Stimulated activated CD8-positive, alpha-beta memory T cell treated with anti-CD3 and anti-CD28 coated beads, Interleukin-15, amount 100 ng/mL, for 24 hours (primary cell): ENCODE measurements at regions not wholly inside any gene's neighbourhood (a gene's known extent, or its start where the extent isn't known, plus 50 kb on each side); places are given as distances from the start of the nearest gene placed in this dataset.
A peak's percentile ranks its signal among the peaks of the same experiment; 100 is the strongest.

Experiments
- DNase-seq: peaks from one replicate; pipeline ENCODE4 v3.0.0-alpha.2; 2020; ENCODE audit warnings: low read depth

DNA sequence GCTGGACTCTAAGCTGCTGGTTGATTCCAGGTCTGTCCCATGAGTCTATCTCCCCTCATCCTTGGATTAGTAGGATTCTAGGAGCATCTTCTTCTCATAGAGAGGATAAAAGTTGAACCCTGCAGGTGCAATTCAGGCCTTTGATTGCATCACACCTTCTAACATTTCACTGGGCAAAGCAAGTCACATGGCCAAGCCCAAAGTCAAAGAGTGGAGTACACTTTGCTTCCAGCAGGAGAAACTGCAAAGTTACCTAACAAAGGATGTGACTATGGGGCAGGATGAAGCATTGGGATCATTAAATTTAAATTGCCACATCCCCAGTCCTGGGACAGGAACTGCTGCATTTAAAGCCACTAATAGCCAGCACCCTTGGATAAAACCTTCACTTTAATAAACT is 51.0 kb upstream of the EGFLAM start:
- DNase-seq, result no peak

DNA sequence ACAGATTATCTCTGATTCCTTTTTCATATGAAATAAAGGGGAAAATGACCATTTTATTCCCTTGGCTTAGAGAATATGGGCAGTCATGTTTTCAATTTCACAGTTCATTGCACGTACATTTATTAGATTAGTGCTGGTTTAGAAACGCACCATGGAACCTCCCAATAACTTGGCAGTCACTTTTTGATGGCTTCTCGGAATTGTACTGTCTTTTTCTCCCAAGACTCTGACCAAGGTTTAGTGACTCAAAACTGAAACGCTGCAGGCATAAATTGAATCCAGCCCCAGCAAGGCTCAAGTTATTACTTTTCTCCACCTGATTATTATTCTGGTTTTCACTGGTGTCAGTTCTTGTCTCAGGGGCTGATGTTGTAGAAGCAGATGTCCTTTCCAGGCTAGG is 55.6 kb upstream of the EGFLAM start:
- no peak for DNase-seq

DNA sequence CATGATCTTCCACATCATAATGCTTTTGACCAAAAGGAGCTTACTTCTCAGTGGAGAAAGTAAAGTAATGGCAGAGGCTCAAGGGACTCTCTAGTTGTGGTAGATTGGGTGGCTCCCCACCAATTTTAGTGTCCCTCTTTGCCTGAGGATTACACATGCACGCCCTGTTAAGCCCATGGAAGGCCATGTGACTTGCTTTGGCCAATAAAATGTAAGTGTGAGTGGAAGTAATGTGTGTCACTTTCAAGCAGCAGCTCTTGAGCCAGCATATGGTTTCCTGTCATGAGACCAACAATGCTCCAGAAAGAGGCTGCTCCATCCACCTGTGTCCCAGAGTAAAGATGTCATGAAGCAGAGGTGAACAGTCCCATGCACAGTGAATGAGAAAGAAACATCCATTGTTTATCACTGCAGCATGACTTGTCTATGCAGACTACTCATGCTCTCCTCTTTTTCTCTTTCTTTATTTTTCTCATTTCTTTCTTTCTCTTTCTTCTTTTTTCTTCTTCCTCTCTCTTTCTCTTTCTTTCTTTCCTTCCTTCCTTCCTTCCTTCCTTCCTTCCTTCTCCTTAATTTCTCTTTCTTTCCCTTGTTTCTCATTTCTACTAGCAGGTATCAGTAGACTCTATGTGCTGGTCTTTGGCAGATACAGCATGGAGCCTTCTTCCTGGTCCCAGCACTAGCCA is 57.3 kb upstream of the EGFLAM start:
- DNase-seq, result no peak

DNA sequence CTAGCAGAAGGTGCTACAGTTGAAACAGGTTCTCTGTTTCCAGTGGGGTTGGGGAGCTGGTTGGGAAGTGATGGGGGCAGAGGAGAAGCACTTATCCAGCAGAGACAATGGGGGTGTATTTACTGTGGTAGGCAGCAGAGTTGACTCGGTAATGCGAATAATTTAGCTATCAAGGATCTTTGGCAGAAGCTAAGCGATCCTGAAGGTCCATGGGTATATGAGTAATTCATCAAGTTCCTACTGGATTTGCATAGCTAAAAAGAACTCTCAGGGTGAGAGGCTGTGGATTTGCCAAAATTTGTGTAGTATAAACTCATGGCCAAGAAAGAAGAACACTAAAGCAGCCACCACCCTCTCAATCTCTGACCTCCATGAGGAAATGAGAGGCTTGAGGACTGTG is 61.2 kb upstream of the EGFLAM start:
- no peak for DNase-seq

DNA sequence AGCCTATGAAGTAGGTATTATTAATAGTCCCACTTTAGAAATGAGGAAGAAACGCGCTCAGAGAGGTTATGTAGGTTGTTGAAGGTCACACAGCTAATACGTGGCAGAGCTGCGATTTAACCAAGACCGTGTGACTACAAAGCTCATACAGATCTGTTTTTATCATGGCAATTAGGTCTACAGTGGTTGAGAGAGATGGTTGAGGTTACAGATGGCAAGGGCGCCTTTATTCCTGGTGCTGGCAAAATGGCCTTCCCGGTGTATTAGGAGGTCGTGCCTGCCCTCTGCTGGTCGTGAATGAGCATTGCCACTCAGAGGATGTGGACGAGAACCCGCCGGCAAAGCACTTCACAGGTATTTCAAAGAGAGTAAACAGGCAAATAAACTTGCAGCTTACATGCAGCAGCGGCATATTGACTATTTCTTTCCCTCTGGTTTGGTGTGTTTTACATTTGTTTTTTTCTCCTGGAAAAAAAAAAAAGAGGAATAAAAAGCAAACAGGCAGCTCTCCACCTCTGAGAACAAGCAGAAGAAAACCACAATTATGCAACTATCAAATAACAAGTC is 65.3 kb upstream of the EGFLAM start:
- DNase-seq, result peak; percentile 26

DNA sequence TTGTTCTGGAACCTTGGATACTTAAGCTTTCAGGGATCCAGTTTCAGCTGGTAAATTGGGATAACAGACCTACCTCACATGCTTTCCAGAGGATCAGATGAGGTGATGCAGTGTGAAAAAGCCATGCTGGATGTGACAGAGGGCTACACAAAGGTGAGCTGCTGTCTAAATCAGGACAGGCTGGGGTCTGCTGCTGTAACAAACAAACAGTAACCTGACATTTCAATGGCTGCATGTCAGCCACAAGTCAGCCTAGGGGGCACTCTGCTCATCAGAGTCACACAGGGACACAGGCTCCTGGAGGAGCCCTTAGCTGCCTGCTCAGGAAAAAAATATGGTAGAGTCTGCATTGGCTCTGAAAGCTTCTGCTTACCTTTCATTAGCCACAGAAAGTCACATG is 66.7 kb upstream of the EGFLAM start:
- no peak for DNase-seq

DNA sequence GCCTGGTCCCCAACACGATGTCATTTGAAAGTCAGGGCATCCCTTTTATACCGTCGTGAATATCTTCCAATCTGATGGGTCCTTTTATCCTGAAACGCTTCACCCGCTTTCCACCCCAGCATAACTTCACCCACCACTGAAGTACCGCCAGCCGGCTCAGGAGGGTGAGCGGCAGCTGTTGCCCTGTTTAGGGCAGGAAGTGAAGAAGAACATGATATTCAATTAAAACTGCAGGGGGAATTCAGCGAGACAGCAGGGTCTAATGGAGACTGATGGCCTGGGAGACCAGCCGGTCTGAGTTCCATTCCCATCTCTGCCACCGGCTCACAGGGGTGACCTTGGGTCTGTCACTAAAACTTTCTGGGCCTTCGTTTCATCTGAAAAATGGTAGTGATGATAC is 68.2 kb upstream of the EGFLAM start:
- DNase-seq, result no peak

DNA sequence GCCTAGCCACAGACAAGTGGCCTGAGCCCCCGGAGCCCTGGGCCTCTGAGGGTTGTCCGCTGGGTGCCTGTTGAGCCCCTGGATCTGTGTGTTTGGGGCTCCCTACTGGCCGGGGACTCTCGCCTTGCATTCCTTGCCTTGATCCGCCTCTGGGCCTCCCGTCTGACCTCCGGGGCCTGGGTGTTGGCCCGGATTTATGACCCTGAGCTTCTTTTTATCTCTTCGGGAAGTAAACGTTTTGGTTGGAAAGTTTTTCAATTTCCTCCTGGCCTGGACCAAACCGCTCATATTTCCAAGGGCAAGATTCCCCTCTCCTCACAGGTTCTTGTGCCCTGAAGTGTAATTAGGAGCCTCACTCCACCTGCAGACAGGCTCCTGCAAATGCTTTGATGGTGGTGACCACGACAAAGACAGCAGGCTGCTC is 69.3 kb upstream of the EGFLAM start:
- no peak for DNase-seq

DNA sequence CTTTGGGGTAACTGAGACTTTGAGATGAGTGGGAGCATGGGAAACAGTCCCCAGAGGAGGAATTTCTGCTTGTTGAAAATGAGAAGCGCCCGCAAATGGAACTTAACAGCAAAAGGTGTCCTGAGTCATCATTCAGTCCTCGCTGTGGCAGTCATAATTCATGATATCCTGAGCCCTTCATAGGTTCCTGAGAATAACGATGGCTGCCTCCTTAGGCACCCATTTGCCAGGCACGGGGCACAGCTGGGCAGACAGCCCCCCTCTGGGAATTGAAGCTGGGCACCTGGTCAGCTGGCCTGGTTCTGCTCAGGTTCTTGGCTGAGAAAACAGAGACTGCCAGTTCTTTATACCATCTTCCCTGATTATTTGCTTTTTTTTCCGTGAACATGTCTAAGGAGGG is 69.8 kb upstream of the EGFLAM start:
- DNase-seq, result no peak

DNA sequence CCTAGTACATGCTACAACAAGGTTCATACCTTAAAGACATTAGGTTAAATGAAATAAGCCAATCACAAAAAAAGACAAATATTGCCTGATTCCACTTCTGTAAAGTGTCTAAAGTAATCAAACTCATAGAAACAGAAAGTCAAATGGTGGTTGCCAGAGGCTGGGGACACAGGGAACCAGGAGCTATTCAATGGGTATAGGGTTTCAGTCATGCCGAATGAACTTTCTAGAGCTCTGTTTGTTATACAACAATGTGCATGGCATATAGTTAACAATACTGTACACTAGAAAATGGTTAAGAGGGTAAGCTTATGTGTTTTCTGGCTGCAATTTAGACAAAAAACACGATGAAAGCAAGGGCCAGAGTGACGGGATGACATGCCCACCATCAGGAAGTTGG is 70.8 kb upstream of the EGFLAM start:
- DNase-seq, result no peak

DNA sequence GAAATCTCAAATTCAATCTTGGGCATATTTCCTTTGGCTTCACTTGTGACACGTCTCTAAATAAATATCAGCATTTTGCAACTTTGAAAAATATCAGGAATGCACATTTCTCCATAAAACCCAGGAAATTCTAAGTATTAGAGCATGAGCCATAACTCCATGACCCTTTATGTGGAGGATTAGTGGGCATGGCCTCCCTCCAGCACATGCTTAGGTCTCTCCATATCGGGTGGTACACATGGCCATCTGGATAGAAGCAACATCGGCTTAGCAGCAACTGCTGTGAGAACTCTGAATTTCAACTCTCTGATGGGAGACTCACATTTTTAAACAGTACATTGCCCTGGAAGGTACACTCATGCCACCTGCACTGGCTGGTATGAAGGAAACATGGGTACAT is 73.7 kb upstream of the EGFLAM start:
- DNase-seq, result no peak

DNA sequence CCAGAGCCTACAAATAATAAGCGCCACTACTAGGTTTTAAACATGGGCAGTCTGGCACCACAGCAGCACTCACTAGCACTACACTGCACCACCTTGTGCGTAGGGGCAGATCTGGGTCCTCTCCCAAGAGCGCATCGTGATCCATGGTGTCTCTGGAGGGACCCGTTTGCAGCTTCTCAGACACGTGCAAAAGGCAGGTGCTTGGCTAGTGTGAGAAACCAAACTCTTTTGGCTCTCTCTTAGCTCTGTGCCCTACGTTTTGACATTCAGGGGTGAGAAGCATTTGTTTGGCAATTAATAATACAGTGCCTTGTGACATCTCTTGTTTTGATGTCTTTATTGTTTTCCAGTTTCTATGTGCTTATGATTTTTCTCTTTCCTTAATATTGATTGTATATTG is 75.4 kb upstream of the EGFLAM start:
- DNase-seq, result no peak

DNA sequence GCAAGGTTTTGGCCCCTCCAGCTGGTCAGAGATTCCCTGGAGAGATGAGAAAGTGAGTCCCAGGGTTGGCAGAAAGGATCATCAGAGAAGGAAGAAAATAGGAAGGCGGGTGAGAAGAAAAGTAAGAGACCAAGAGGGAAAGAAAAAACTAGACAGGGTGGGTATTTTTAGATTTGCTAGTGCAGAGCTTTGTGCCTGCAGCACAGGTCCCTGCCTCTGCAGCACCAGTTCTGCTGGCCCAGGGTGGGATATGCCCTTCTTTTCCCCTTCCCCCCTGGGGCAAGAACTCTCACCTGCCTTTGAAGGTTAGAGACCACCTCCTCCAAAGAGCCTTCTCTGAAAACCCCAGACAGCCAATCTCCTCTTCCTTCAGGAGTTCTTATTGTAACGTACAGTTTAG is 90.3 kb upstream of the EGFLAM start:
- DNase-seq, result no peak

DNA sequence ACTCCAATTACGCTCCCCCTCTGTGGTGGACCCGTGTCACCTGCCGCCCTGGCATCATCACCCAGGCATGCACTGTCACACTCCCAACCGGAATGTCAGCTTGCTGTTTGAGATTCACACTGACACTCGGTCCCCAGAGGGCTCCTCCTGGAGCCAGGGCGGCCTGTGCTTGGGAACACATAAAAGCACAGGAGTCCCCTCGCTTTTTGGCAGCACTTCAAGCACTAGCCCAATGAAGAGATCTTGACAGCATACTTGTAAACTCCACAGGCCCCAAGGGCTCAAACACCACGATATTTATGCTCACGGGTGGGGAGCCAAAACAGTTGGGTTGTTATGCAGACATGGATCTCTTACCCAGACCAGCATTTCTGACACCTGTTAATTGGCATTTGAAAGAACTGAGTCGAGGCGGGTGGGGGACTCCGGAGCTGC is 90.8 kb upstream of the EGFLAM start:
- DNase-seq, result no peak

DNA sequence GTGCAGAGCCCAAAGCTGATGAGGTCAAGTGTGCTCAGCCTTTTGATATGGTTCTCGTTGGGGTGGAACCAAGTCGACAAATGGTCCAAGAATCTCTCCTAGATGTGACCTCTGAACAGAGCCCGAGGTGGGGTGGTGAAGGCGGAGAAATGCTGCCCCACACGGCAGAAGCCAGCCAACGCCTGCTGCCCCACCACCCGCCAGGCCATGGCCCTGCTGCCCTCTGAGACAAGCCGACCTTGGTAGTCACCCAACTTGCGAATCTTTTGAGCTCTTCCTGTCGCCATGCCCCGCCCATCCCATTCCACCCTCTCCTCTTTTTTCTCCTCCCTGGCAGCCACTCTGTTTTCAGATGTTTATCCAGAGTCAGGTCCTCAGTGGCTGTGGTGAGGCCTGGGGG is 91.5 kb upstream of the EGFLAM start:
- DNase-seq, result no peak

DNA sequence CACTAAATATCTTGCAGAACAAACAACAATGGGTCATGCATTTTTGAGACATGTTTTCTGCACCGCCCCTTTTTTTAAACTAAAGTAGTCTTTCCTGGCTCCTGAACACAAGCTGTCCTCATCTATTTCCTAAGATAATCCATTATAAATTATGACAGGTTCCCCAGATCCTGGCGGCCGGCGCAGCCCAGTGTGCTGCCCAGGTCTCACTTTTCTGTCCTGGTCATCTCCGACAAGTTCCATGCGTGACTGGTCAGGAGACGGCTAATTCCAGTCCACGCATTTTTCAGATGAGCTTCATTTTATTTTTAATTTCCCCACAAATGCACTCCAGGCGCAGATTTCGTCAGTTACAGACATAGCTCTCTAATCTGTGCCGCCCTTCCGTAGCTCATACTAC is 92.9 kb upstream of the EGFLAM start:
- DNase-seq, result no peak

DNA sequence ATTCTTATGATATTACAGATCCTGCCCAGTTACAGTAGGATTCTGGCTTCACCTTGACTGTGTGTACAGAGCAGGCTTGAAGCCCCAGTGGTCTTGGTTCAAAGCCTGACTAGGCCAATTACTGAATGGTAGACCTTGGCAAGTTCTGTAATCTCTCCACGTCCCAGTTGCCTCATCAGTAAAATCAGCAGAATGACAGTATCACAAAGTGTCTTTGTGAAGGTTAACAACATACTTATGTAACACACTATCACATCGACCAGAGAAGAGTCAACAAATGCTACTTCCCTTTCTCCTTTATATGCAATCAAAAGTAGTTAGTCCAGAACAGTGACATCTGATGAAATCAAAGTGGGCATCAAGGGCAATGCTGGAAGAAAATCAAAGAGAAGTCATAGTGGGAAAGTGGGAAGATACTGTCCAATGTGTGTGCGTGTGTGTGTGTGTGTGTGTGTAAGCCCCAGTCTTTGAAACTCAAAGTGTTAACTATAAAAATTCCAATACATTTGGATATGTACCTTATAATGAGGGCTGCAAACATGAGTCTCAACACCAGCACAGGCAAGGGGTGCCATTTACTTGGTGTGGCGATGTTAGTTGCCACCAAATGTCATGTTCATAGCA is 93.5 kb upstream of the EGFLAM start:
- DNase-seq, result no peak

DNA sequence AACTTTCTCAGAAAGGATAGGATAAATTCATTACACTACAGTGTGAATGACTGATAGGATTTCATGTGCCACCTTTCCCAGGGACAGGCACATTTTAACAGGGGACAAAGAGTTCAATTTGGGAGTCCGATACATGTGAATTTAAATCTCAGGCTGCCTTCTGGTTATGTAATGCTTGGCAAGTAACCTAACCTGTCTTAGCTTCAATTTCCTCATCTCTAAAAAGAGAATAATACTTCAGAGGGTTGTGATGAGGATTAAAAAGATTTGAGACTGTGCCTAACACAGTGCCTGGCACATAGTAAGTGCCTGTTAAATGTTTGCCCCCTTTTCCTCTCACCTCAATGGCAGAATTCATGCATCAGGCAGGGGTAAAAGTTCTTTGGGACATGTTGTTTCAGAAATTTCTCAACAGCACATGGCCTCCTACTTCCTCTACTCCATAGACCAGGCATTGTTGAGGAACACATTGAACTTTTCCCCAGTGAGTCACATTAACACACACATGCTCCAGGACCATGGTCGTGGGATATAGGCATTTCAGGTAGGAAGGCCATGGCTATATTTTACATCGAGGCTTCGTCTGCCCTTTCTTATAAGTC is 94.6 kb upstream of the EGFLAM start:
- no peak for DNase-seq

DNA sequence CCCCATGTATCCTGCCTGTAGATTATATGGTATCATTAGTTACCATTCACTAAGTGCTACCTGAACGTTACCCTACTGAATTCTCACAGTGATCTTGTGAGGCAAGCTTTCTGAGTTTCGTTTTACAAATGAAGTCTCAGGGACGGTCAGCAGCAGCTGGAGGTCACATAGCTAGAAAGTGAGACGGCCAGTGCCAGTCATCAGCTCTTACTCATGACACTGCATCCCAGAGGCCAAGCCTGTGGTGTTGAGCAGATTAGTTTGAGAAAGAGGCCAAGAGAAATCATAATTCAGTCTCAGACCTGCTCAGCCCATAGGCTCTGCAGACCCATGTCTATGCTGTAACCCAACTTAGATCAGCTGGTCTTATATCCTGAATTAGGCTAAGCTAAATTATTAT is 95.7 kb upstream of the EGFLAM start:
- DNase-seq, result no peak

DNA sequence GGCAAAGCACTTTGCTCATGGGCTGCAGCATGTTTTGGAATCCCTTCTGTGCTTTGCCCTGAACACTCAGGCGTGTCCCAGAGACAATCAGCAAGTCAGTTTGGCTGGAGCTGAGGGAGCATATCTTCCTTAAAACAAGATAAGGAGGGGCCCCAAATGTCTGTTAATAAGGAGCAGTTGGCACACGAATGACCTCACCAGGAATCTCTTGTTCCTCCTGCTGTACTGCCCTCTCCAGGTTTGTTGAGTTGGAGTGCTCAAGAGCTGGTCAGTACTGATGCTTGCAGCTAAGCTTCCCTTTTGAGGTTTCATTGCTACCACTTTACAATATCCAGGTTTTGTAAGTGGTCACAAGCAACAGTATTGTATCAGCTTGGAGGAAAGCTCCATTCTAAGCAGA is 101.3 kb upstream of the EGFLAM start:
- no peak for DNase-seq

DNA sequence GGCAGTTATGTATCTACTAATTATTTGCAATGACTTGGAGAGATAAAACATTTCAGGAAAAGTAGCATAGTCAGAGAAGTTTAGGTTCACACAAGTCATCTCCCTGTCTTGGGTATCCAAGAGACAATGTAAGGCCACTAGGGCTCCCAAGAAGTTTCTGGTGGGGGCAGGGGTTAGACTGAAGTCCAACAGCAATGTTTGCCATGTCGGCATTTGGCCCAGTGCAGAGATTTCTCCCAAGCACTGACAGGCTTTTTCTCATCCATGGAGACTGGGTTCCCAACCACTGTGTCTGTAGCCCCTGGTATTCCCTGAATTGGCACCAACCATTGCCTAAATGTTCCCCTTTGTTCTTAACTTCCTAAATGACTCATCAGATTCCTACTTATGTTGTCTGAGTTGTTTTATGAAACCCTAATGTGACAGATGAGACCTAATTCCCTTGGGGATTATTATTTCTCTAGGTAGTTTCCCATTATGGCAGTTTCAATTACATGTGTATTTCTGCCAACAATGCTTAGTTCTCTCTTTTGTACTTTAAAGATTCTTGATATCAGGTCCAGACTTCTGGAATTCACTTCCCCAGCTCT is 103.6 kb upstream of the EGFLAM start:
- DNase-seq, result no peak

DNA sequence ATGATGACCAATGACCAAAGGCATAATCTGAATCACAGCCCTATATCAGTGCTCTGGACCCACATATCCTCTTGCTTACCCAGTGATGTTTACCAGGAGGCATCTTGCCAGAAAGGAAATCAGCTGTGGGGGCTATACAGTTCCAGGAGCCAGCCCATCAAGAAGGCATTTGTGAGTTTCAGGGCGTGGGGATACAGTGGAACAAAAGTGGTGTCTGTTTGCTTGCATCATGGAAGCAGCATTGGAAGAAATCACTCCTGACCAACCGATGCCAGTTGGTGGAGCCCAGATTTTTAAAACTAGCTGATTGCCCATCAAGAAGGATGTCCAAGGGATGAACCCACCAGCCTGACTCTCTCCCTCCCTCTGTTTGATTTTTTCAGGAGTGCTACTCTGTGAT is 106.5 kb upstream of the EGFLAM start:
- no peak for DNase-seq

DNA sequence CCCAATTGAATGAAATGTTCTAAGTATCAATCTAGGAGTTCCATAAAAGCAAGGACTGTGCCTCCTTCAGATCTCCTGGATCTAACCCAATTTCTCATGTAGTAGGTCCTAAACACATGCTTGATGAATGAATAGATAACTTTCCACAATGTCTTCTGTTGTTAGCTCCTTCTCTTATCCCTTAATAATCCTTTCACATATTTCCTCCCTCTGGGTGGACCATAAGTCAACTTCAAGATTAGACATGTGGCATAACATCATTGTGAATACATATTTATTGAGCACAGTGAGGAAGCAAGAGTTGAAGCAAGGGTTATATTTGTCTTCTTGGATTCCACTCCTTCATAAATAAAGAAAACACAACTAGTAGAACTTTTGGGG is 108.6 kb upstream of the EGFLAM start:
- no peak for DNase-seq
